ENCODE measurements at regions not wholly inside any gene's neighbourhood (a gene's known extent, or its start where the extent isn't known, plus 50 kb on each side); places are given as distances from the start of the nearest gene placed in this dataset.

- no peak overlapping the region for H3K4me3 ChIP-seq (ENCODE audit: low read depth, low read length)
- CTCF ChIA-PET: no interaction called here
Measured at GRCh38 chr16:80903616-80904015, 99.2 kb upstream of the CDYL2 start.

GRCh38 chr16:80902306-80903110, 98.1 kb upstream of the CDYL2 start:
- POLR2A ChIA-PET: no interaction called here
- no peak for TF ChIP-seq CTCF (IDR thresholded peaks at IDR 0.05; ENCODE audit: insufficient read depth, low read length, missing control alignments)
- no peak for DNase-seq (ENCODE audit: low read depth, low spot score)
- CTCF ChIA-PET: no interaction called here
- H3K4me3 ChIP-seq (ENCODE audit: low read depth, low read length): no peak overlapping the region

More at GRCh38 chr16:80903616-80904015, 99.2 kb upstream of the CDYL2 start:
- TF ChIP-seq CTCF (IDR thresholded peaks at IDR 0.05; ENCODE audit: insufficient read depth, low read length, missing control alignments): no peak
- POLR2A ChIA-PET: no interaction called here
- DNase-seq (ENCODE audit: low read depth, low spot score): no peak

GRCh38 chr16:80900593-80900954, 96.2 kb upstream of the CDYL2 start:
- POLR2A ChIA-PET: no interaction called here
- CTCF ChIA-PET: no interaction called here
- TF ChIP-seq CTCF (IDR thresholded peaks at IDR 0.05; ENCODE audit: insufficient read depth, low read length, missing control alignments): no peak
- H3K4me3 ChIP-seq (ENCODE audit: low read depth, low read length): no peak overlapping the region
- no peak for DNase-seq (ENCODE audit: low read depth, low spot score)

- CTCF ChIA-PET: no interaction called here
- TF ChIP-seq CTCF (IDR thresholded peaks at IDR 0.05; ENCODE audit: insufficient read depth, low read length, missing control alignments): no peak
- POLR2A ChIA-PET: no interaction called here
- DNase-seq (ENCODE audit: low read depth, low spot score): no peak
- H3K4me3 ChIP-seq (ENCODE audit: low read depth, low read length): no peak overlapping the region
Measured at GRCh38 chr16:80899809-80900592, 95.6 kb upstream of the CDYL2 start.

GRCh38 chr16:80896776-80897175, 92.4 kb upstream of the CDYL2 start:
- no peak overlapping the region for H3K4me3 ChIP-seq (ENCODE audit: low read depth, low read length)
- no peak for DNase-seq (ENCODE audit: low read depth, low spot score)
- TF ChIP-seq CTCF (IDR thresholded peaks at IDR 0.05; ENCODE audit: insufficient read depth, low read length, missing control alignments): no peak
- ChIA-PET CTCF (no interaction called here), POLR2A (no interaction called here)

- no peak for TF ChIP-seq CTCF (IDR thresholded peaks at IDR 0.05; ENCODE audit: insufficient read depth, low read length, missing control alignments)
- H3K4me3 ChIP-seq (ENCODE audit: low read depth, low read length): no peak overlapping the region
- ChIA-PET CTCF (interaction anchor here (0.8 kb wide), 1 partner anchor 69 kb away, joined by 3 read pairs; no protein-coding TSS in a partner anchor), POLR2A (no interaction called here)
- no peak for DNase-seq (ENCODE audit: low read depth, low spot score)
Measured at GRCh38 chr16:80894091-80894490, 89.7 kb upstream of the CDYL2 start.

Measured in AG04449 (cell line).